ENCODE measurements at regions not wholly inside any gene's neighbourhood (a gene's known extent, or its start where the extent isn't known, plus 50 kb on each side); places are given as distances from the start of the nearest gene placed in this dataset.

GRCh38 chr3:87069971-87070370 is 79.0 kb upstream of the VGLL3 start:
- DNase-seq (ENCODE audit: low spot score), result no peak
- intact Hi-C loops (cut with micrococcal nuclease; ENCODE audit: unreplicated experiment), result loop anchor here (10.0 kb wide), 1 partner anchor 55 kb away; no protein-coding TSS in a partner anchor
- no TSS peak for BruUV-seq (replicated peaks)
- ChIA-PET POLR2A (no interaction called here), CTCF (ENCODE audit: unreplicated experiment) (no interaction called here)
- Histone ChIP-seq H4K20me1 (ENCODE audit: insufficient read depth, low read length) (no peaks in the 10 kb centered on the region), H3K27ac (ENCODE audit: low read depth, low read length, poor library complexity, severe bottlenecking) (no peak overlapping the region), H3K4me2 (ENCODE audit: low read length) (no peak overlapping the region), H3K4me3 (ENCODE audit: low read depth, low read length, poor library complexity, severe bottlenecking) (no peak overlapping the region), H3K9me2 (ENCODE audit: insufficient read depth, low read length) (no peaks in the 10 kb centered on the region), H2AFZ (ENCODE audit: low read length) (no peak overlapping the region), H3K36me3 (ENCODE audit: insufficient read depth, low read length) (no peaks in the 10 kb centered on the region), H3K9me3 (ENCODE audit: low read length) (no peaks in the 10 kb centered on the region), H3K79me2 (ENCODE audit: insufficient read depth, low read depth, low read length) (no peaks in the 10 kb centered on the region), H3K4me1 (ENCODE audit: insufficient read depth, low read length, poor library complexity, severe bottlenecking) (no peaks in the 10 kb centered on the region)
- no peak for TF ChIP-seq CTCF (conservative IDR thresholded peaks at IDR 0.05; ENCODE audit: low read length)
- no peak for TF ChIP-seq EZH2phosphoT487 (IDR thresholded peaks at IDR 0.05; ENCODE audit: borderline replicate concordance, low read depth, low read length)

DNA sequence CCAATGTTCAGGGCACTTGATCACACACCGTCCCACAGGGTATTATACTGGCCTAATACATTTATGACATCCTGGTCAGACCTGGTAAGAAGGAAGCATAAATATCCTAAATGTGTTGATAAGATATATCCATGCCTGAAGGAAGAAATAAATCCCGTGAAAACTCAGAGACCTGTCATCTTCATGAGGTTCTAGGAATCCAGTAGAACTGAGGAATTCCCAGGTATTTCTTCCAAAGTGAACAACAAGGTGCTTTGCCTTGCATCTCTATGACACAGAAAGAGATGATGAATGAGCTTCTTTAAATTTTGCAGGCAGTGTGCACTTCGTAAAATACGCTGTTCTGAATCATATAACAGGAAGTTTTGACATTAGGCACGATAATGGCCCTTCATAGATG is 78.1 kb upstream of the VGLL3 start:
- intact Hi-C loops (cut with micrococcal nuclease; ENCODE audit: unreplicated experiment), result no loop called here
- no peaks in the 10 kb centered on the region for H3K4me1 ChIP-seq (ENCODE audit: insufficient read depth, low read length, poor library complexity, severe bottlenecking)
- TF ChIP-seq CTCF (conservative IDR thresholded peaks at IDR 0.05; ENCODE audit: low read length) (no peak), EZH2phosphoT487 (IDR thresholded peaks at IDR 0.05; ENCODE audit: borderline replicate concordance, low read depth, low read length) (no peak)
- H3K9me3 ChIP-seq (ENCODE audit: low read length), result no peaks in the 10 kb centered on the region
- BruUV-seq (replicated peaks), result no TSS peak
- CTCF ChIA-PET (ENCODE audit: unreplicated experiment), result no interaction called here
- no peak overlapping the region for H3K4me2 ChIP-seq (ENCODE audit: low read length)
- no peak overlapping the region for H3K4me3 ChIP-seq (ENCODE audit: low read depth, low read length, poor library complexity, severe bottlenecking)
- H3K27ac ChIP-seq (ENCODE audit: low read depth, low read length, poor library complexity, severe bottlenecking), result no peak overlapping the region
- no peak overlapping the region for H2AFZ ChIP-seq (ENCODE audit: low read length)
- no peaks in the 10 kb centered on the region for H3K9me2 ChIP-seq (ENCODE audit: insufficient read depth, low read length)
- H4K20me1 ChIP-seq (ENCODE audit: insufficient read depth, low read length), result no peaks in the 10 kb centered on the region
- POLR2A ChIA-PET, result interaction anchor here (0.6 kb wide), 1 partner anchor 947 kb away, joined by 4 read pairs; no protein-coding TSS in a partner anchor
- DNase-seq (ENCODE audit: low spot score), result no peak
- no peaks in the 10 kb centered on the region for H3K36me3 ChIP-seq (ENCODE audit: insufficient read depth, low read length)
- H3K79me2 ChIP-seq (ENCODE audit: insufficient read depth, low read depth, low read length), result no peaks in the 10 kb centered on the region

- CTCF ChIA-PET (ENCODE audit: unreplicated experiment), result no interaction called here
- DNase-seq (ENCODE audit: low spot score), result no peak
- H3K4me1 ChIP-seq (ENCODE audit: insufficient read depth, low read length, poor library complexity, severe bottlenecking), result no peaks in the 10 kb centered on the region
- H3K9me2 ChIP-seq (ENCODE audit: insufficient read depth, low read length), result no peaks in the 10 kb centered on the region
- no peaks in the 10 kb centered on the region for H3K79me2 ChIP-seq (ENCODE audit: insufficient read depth, low read depth, low read length)
- TF ChIP-seq CTCF (conservative IDR thresholded peaks at IDR 0.05; ENCODE audit: low read length) (no peak), EZH2phosphoT487 (IDR thresholded peaks at IDR 0.05; ENCODE audit: borderline replicate concordance, low read depth, low read length) (no peak)
- H3K4me3 ChIP-seq (ENCODE audit: low read depth, low read length, poor library complexity, severe bottlenecking), result no peak overlapping the region
- H4K20me1 ChIP-seq (ENCODE audit: insufficient read depth, low read length), result no peaks in the 10 kb centered on the region
- H3K4me2 ChIP-seq (ENCODE audit: low read length), result no peak overlapping the region
- H3K36me3 ChIP-seq (ENCODE audit: insufficient read depth, low read length), result no peaks in the 10 kb centered on the region
- no peaks in the 10 kb centered on the region for H3K9me3 ChIP-seq (ENCODE audit: low read length)
- H2AFZ ChIP-seq (ENCODE audit: low read length), result no peak overlapping the region
- no TSS peak for BruUV-seq (replicated peaks)
- no peak overlapping the region for H3K27ac ChIP-seq (ENCODE audit: low read depth, low read length, poor library complexity, severe bottlenecking)
- POLR2A ChIA-PET, result interaction anchor here (0.6 kb wide), 1 partner anchor 23 kb away, joined by 3 read pairs; no protein-coding TSS in a partner anchor
- intact Hi-C loops (cut with micrococcal nuclease; ENCODE audit: unreplicated experiment), result no loop called here
Observed at GRCh38 chr3:87062685-87063084, 71.7 kb upstream of the VGLL3 start.

Data from OCI-LY7 (cell line).